Choroid plexus epithelial cell (primary cell): ENCODE measurements at regions not wholly inside any gene's neighbourhood (a gene's known extent, or its start where the extent isn't known, plus 50 kb on each side); places are given as distances from the start of the nearest gene placed in this dataset.

Source experiments
- DNase-seq: peaks from one replicate; pipeline ENCODE4 v3.0.0-alpha.2; 2010; ENCODE audit warnings: low read depth
- H3K4me3 ChIP-seq: 2 replicates; pipeline ENCODE4 v1.5.1; 2011; ENCODE audit warnings: low read depth, mild to moderate bottlenecking, control low read depth, low read length, moderate library complexity
- TF ChIP-seq, protein P1 (sequence below): conservative IDR thresholded peaks from 2 replicates; pipeline ENCODE4 v1.5.1; 2011; ENCODE audit warnings: low read depth, mild to moderate bottlenecking, control low read depth, inconsistent platforms, low read length, moderate library complexity

GRCh38 chr10:53025172-53025711 is 252.7 kb upstream of the MBL2 start:
- TF ChIP-seq, protein P1, sequence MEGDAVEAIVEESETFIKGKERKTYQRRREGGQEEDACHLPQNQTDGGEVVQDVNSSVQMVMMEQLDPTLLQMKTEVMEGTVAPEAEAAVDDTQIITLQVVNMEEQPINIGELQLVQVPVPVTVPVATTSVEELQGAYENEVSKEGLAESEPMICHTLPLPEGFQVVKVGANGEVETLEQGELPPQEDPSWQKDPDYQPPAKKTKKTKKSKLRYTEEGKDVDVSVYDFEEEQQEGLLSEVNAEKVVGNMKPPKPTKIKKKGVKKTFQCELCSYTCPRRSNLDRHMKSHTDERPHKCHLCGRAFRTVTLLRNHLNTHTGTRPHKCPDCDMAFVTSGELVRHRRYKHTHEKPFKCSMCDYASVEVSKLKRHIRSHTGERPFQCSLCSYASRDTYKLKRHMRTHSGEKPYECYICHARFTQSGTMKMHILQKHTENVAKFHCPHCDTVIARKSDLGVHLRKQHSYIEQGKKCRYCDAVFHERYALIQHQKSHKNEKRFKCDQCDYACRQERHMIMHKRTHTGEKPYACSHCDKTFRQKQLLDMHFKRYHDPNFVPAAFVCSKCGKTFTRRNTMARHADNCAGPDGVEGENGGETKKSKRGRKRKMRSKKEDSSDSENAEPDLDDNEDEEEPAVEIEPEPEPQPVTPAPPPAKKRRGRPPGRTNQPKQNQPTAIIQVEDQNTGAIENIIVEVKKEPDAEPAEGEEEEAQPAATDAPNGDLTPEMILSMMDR = no peak
- peak; percentile 48 for DNase-seq
- peak overlapping the region; percentile 53 for H3K4me3 ChIP-seq

GRCh38 chr10:53023411-53023810 is 250.8 kb upstream of the MBL2 start:
- DNase-seq = no peak
- no peak overlapping the region for H3K4me3 ChIP-seq
- TF ChIP-seq, protein P1 = no peak

GRCh38 chr10:53022611-53023088 is 250.1 kb upstream of the MBL2 start:
- H3K4me3 ChIP-seq = no peak overlapping the region
- no peak for DNase-seq
- TF ChIP-seq, protein P1 = no peak

DNA sequence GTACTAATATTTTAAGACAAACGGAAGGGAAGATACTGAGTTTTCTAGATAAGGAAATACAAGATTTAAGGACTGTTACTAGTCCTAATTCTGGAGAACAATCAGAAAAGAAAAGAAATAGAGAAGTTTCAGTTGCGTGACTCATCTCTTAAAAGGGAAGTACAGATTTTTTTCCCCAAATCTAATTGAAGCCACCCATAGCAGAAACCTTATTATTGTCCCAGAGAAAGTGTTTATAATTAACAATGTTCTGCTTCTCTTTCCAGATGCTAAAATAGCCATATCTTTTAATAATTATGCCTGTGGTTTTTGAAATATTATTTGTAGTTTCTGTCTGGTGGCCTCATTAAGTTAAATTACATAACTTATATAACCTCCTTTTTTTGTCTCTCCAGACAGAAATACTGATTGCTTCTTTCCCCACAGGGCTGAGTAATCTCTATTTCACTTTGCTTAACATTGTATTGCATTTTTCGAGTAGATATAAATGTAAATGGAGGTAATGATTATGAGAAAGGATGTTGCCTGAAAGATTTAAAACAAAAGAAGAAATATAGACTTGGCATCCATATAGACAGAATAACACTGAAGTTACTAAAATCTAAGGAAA is 240.7 kb upstream of the MBL2 start:
- no peak overlapping the region for H3K4me3 ChIP-seq
- TF ChIP-seq, protein P1 = no peak
- no peak for DNase-seq

GRCh38 chr10:53009961-53010907 is 237.7 kb upstream of the MBL2 start:
- H3K4me3 ChIP-seq = no peak overlapping the region
- TF ChIP-seq, protein P1 = no peak
- DNase-seq = no peak

GRCh38 chr10:53007527-53007842 is 234.9 kb upstream of the MBL2 start:
- no peak for DNase-seq
- no peak overlapping the region for H3K4me3 ChIP-seq
- TF ChIP-seq, protein P1 = no peak
